GM12891 (cell line): ENCODE measurements at regions not wholly inside any gene's neighbourhood (a gene's known extent, or its start where the extent isn't known, plus 50 kb on each side); places are given as distances from the start of the nearest gene placed in this dataset.
"Not testable (repeated sequence)": the region's sequence is repeated elsewhere in the genome, so short reads cannot be mapped to it uniquely, and the experiment has no call there.

Source experiments
- DNase-seq: peaks from one replicate; pipeline ENCODE4 v3.0.0; 2011; ENCODE audit warnings: low spot score; ENCODE audit not compliant: insufficient read length
- FAIRE-seq: peaks from 2 replicates; lab custom pipeline; 2011; peaks lifted over from hg19 to GRCh38; lab: Jason Lieb, UNC
- PAX5 ChIP-seq: IDR thresholded peaks from 2 replicates; pipeline ENCODE4 v1.6.1; 2011; ENCODE audit warnings: low read length, moderate library complexity, mild to moderate bottlenecking; ENCODE audit not compliant: insufficient read depth, severe bottlenecking
- POLR2A ChIP-seq: IDR thresholded peaks from 2 replicates; pipeline ENCODE4 v1.6.1; 2011; ENCODE audit warnings: low read depth, low read length, control low read depth
- POLR2AphosphoS5 ChIP-seq: IDR thresholded peaks from 2 replicates; pipeline ENCODE4 v1.6.1; 2011; ENCODE audit warnings: low read depth, low read length, control low read depth
- POU2F2 ChIP-seq: IDR thresholded peaks from 2 replicates; pipeline ENCODE4 v1.6.1; 2011; ENCODE audit warnings: low read depth, mild to moderate bottlenecking, control low read depth, low read length, moderate library complexity
- SPI1 ChIP-seq: IDR thresholded peaks from 2 replicates; pipeline ENCODE4 v1.6.1; 2011; ENCODE audit warnings: low read depth, low read length, control low read depth
- TAF1 ChIP-seq: IDR thresholded peaks from 2 replicates; pipeline ENCODE4 v1.6.1; 2011; ENCODE audit warnings: low read depth, low read length, control low read depth

GRCh38 chr1:82786883-82787282, 986.1 kb downstream of the ADGRL2 start:
- no peak for FAIRE-seq
- DNase-seq, result no peak
- TF ChIP-seq POLR2AphosphoS5, result no peak
- no peak for TF ChIP-seq TAF1
- no peak for TF ChIP-seq POU2F2
- no peak for TF ChIP-seq SPI1
- TF ChIP-seq PAX5, result no peak
- no peak for TF ChIP-seq POLR2A

DNA sequence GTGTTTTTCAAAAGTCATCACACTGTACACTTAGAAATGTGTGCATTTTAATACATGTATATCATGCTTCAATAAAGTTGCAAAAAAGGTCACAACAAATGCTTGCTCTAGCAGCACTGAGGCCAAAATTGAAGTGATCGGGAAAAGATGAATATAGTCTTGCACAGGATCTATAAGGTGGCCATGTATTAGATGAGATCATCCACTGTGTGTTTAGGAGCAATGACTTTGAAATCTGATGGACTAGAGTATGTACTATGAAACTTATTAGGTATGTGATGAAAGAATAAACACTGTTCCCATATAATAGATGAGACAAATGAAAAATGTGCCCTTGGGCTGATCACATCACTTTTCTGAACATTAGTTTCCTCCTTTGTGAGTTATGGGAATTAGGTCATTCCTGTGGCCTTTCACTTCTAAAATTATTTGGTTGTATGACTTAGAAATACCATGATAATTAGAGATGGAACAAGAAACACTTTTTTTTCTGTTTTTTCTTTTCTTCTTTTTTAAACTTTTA, 984.6 kb downstream of the ADGRL2 start:
- DNase-seq (no peak), FAIRE-seq (no peak)
- TF ChIP-seq SPI1 (no peak), POLR2A (no peak), POU2F2 (no peak), PAX5 (no peak), POLR2AphosphoS5 (no peak), TAF1 (no peak)

DNA sequence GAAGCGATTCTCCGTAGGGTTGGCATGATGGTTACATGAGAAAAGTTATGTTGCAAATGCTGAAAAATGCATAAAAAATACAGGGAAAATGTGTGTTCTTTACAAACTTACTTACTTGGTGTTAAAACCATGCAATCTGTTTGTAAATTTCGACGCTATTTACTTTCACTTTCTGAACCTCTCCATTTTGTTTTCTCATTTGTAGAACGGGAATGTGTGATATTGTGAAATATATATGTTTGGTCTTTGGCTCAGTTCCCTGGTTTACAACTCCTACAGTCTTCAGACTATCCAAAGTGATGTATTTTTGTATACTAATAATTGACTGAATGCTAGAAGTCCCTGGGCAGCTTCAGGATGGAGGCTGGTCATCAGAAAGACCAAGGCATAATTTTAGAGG, 982.3 kb downstream of the ADGRL2 start:
- FAIRE-seq (no peak), DNase-seq (no peak)
- TF ChIP-seq POU2F2 (no peak), SPI1 (no peak), PAX5 (no peak), POLR2AphosphoS5 (no peak), TAF1 (no peak), POLR2A (no peak)

- TF ChIP-seq POU2F2 (no peak), PAX5 (no peak), POLR2AphosphoS5 (no peak), SPI1 (no peak), TAF1 (no peak), POLR2A (no peak)
- FAIRE-seq (no peak), DNase-seq (no peak)
Measured at GRCh38 chr1:82782599-82782998, 981.9 kb downstream of the ADGRL2 start.

DNA sequence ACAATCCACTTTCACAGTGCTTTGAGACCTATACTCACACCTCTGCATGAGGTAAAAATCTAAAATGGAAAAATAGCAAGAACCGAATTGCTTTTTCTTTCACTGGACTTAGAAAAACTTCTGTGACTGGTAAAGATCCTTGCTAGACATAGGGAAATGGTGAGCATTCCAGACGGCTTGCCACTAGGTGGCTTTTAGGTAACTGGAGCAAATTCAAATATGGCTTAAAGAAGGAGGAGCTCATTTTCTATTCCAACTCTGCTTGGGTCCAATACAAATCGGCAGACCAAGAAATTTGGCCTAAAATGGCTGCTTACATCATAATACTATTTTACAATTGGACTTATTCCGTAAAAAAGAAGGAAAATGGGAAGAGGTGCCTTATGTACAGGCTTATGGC, 977.9 kb downstream of the ADGRL2 start:
- no peak for FAIRE-seq
- DNase-seq, result no peak
- TF ChIP-seq TAF1, result no peak
- TF ChIP-seq POLR2A, result no peak
- no peak for TF ChIP-seq POU2F2
- TF ChIP-seq SPI1, result no peak

DNA sequence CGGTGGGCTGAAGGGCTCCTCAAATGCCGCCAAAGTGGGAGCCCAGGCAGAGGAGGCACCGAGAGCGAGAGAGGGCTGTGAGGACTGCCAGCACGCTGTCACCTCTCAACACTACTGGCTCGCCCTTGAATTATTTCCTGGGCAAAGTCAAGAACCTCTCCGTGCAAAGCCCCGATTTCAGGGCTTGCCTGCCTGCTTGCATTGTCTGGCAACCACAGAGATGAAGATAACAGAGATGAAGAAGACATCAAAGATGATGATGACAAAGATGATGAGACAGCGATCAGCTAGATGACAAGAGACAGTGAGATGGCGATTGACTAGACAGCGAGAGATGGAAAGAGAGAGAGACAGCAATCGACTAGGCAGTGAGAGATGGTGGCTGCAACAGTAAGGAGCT, 976.5 kb downstream of the ADGRL2 start:
- no peak for DNase-seq
- no peak for FAIRE-seq
- TF ChIP-seq POU2F2 (no peak), POLR2AphosphoS5 (no peak), POLR2A (no peak), SPI1 (no peak), TAF1 (no peak), PAX5 (no peak)

- FAIRE-seq, result not testable (repeated sequence)
Measured at GRCh38 chr1:82776730-82777129, 976.0 kb downstream of the ADGRL2 start.

GRCh38 chr1:82775406-82776000, 974.8 kb downstream of the ADGRL2 start:
- no peak for TF ChIP-seq POLR2AphosphoS5
- TF ChIP-seq PAX5, result no peak
- TF ChIP-seq POU2F2, result no peak; the same call in 1 of the 2 replicates
- TF ChIP-seq TAF1, result no peak
- TF ChIP-seq SPI1, result no peak
- TF ChIP-seq POLR2A, result no peak
- FAIRE-seq, result no peak
- no peak for DNase-seq

More at GRCh38 chr1:82776730-82777129, 976.0 kb downstream of the ADGRL2 start:
- DNase-seq, result not testable (repeated sequence)

- no peak for TF ChIP-seq TAF1
- no peak for TF ChIP-seq POLR2AphosphoS5
- TF ChIP-seq SPI1, result no peak
- TF ChIP-seq POU2F2, result no peak
- TF ChIP-seq PAX5, result no peak
- no peak for TF ChIP-seq POLR2A
- FAIRE-seq (no peak), DNase-seq (no peak)
Measured at GRCh38 chr1:82762829-82763532, 962.2 kb downstream of the ADGRL2 start.

DNA sequence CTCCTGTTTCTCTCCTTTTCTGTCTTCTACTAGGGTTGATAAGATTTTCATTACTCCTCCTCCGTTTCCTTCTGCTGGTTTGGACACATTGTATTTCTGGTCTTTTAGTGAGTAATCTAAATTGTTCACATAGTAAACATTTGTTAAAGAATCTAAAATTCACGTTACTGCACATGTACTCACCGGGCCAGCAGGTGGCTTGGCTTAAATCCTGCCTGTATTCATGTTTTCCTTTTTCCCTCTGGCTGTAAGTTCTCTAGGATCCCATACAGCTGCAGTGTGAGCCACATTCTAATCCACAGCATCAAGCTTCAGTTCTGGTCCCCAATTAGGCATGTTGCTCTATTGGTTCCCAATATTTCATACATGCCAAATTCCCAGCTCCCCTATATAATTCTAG, 958.3 kb downstream of the ADGRL2 start:
- DNase-seq (no peak), FAIRE-seq (no peak)
- TF ChIP-seq POU2F2 (no peak), POLR2AphosphoS5 (no peak), SPI1 (no peak)
